HCT116 (cell line): ENCODE measurements at regions not wholly inside any gene's neighbourhood (a gene's known extent, or its start where the extent isn't known, plus 50 kb on each side); places are given as distances from the start of the nearest gene placed in this dataset.

ENCODE experiments used
- ATAC-seq: fragments of 200-7000 bp; cut with Tn5 transposase; 2 replicates; pipeline ENCODE4 v1.9.1; 2020; ENCODE audit warnings: mild to moderate bottlenecking, moderate library complexity
- BruUV-seq: library from RNA; stranded (reverse); fragments of 400-500 nt; replicated peaks from 2 replicates; lab custom pipeline; 2021; lab: Mats Ljungman, UMichigan
- CTCF ChIA-PET: fragments of 300-600 bp; sonication (Branson Sonifier 250); formaldehyde crosslinking; loops from one replicate; lab custom pipeline; 2021; ENCODE audit warnings: antibody characterized with exemption; lab: Charles Lee
- POLR2A ChIA-PET: fragments of 300-600, 350-600 bp; sonication (Branson Sonifier 250); formaldehyde crosslinking; loops from one replicate; lab custom pipeline; 2021; ENCODE audit warnings: antibody characterized with exemption; lab: Charles Lee
- RAD21 ChIA-PET, 2 experiments: fragments of 300-600 bp; sonication (Branson Sonifier 250); formaldehyde crosslinking; loops; one replicate each; lab custom pipeline; 2023; ENCODE audit warnings: low total read pairs in 2 of 2; ENCODE audit not compliant: uncharacterized antibody in 2 of 2, unreplicated experiment in 2 of 2, low non-redundant PET in 1 of 2; lab: Charles Lee
- DNase-seq: peaks from one replicate; pipeline ENCODE4 v3.0.0-alpha.2; 2010; ENCODE audit warnings: low read depth, low spot score
- H2AFZ ChIP-seq: fragments of 200-600 bp; shearing (Covaris generic), sonication (generic); 2 replicates; pipeline ENCODE4 v1.6.1; 2017; ENCODE audit warnings: low read depth, mixed run types, mixed read lengths, antibody characterized with exemption, low read length; ENCODE audit not compliant: poor library complexity, severe bottlenecking
- H3K27ac ChIP-seq: 2 replicates; pipeline ENCODE4 v1.5.1; 2012; ENCODE audit warnings: low read depth, low read length
- H3K27me3 ChIP-seq: fragments of 200-600 bp; sonication (generic); 2 replicates; pipeline ENCODE4 v1.6.1; 2016; ENCODE audit warnings: mixed run types, low read length, mixed read lengths; ENCODE audit not compliant: insufficient read depth
- H3K36me3 ChIP-seq, 2 experiments: fragments of 200-500 bp in 1 of 2; fragments of 200-600 bp in 1 of 2; sonication (Bioruptor generic) in 1 of 2; sonication (generic) in 1 of 2; 2 replicates each; pipeline versions ENCODE4 v1.5.1 to v1.6.1; 2014 to 2016; ENCODE audit warnings: low read length in 2 of 2, inconsistent platforms in 1 of 2, mixed read lengths in 1 of 2, mixed run types in 1 of 2; ENCODE audit not compliant: insufficient read depth in 2 of 2, control insufficient read depth in 1 of 2
- H3K4me1 ChIP-seq, 2 experiments: fragments of 200-600 bp in 1 of 2; sonication (generic) in 1 of 2; 2 replicates each; pipeline versions ENCODE4 v1.5.1 to v1.6.1; 2012 to 2017; ENCODE audit warnings: low read length in 2 of 2, inconsistent platforms in 1 of 2, mild to moderate bottlenecking in 1 of 2, mixed read lengths in 1 of 2, mixed run types in 1 of 2, moderate library complexity in 1 of 2; ENCODE audit not compliant: insufficient read depth in 2 of 2, control insufficient read depth in 1 of 2
- H3K4me2 ChIP-seq: fragments of 200-600 bp; sonication (generic); 2 replicates; pipeline ENCODE4 v1.6.1; 2017; ENCODE audit warnings: mixed run types, low read length, mixed read lengths
- H3K4me3 ChIP-seq, 2 experiments: fragments of 200-600 bp in 1 of 2; sonication (generic) in 1 of 2; replicated peaks in 1 of 2; 2 replicates each; pipeline ENCODE4 v1.5.1; 2011 to 2016; ENCODE audit warnings: low read length in 2 of 2, control low read depth in 1 of 2, low read depth in 1 of 2, mild to moderate bottlenecking in 1 of 2, mixed read lengths in 1 of 2, mixed run types in 1 of 2
- H3K79me2 ChIP-seq: fragments of 200-600 bp; sonication (generic); 2 replicates; pipeline ENCODE4 v1.6.1; 2017; ENCODE audit warnings: mild to moderate bottlenecking, mixed run types, low read length, moderate library complexity, mixed read lengths; ENCODE audit not compliant: insufficient read depth
- H3K9ac ChIP-seq: fragments of 200-600 bp; sonication (generic); 2 replicates; pipeline ENCODE4 v1.6.1; 2016; ENCODE audit warnings: low read length, mixed read lengths
- H3K9me2 ChIP-seq: fragments of 200-600 bp; sonication (generic), shearing (Covaris generic); 2 replicates; pipeline ENCODE4 v1.6.1; 2017; ENCODE audit warnings: mixed run types, mild to moderate bottlenecking, moderate library complexity; ENCODE audit not compliant: insufficient read depth
- H3K9me3 ChIP-seq, 2 experiments: fragments of 200-500 bp in 1 of 2; fragments of 200-600 bp in 1 of 2; sonication (Bioruptor generic) in 1 of 2; sonication (generic) in 1 of 2; 2 replicates each; pipeline ENCODE4 v1.6.1; 2014 to 2017; ENCODE audit warnings: low read length in 2 of 2, mixed read lengths in 2 of 2, inconsistent platforms in 1 of 2, low read depth in 1 of 2, mild to moderate bottlenecking in 1 of 2, mixed run types in 1 of 2, moderate library complexity in 1 of 2; ENCODE audit not compliant: control insufficient read depth in 1 of 2, insufficient read depth in 1 of 2
- H4K20me1 ChIP-seq: fragments of 200-600 bp; sonication (generic), shearing (Covaris generic); 2 replicates; pipeline ENCODE4 v1.6.1; 2017; ENCODE audit warnings: mixed run types, mild to moderate bottlenecking, moderate library complexity; ENCODE audit not compliant: insufficient read depth
- CBX3 ChIP-seq: IDR thresholded peaks from 2 replicates; pipeline ENCODE4 v1.6.1; 2012; ENCODE audit warnings: low read depth
- CEBPB ChIP-seq: IDR thresholded peaks from 2 replicates; pipeline ENCODE4 v1.6.1; 2012; ENCODE audit warnings: low read depth
- EGR1 ChIP-seq: IDR thresholded peaks from 2 replicates; pipeline ENCODE4 v1.6.1; 2012; ENCODE audit warnings: low read depth
- ELF1 ChIP-seq: IDR thresholded peaks from 2 replicates; pipeline ENCODE4 v1.6.1; 2012; ENCODE audit warnings: low read depth, borderline replicate concordance
- EZH2phosphoT487 ChIP-seq: fragments of 200-600 bp; IDR thresholded peaks from 2 replicates; pipeline ENCODE4 v1.6.1; 2018; ENCODE audit warnings: antibody characterized with exemption, borderline replicate concordance
- POLR2A ChIP-seq: IDR thresholded peaks from 2 replicates; pipeline ENCODE4 v1.7.0; 2011; ENCODE audit warnings: borderline replicate concordance; ENCODE audit not compliant: insufficient read depth, insufficient read length; ENCODE audit errors: extremely low read depth
- POLR2AphosphoS5 ChIP-seq: IDR thresholded peaks from 2 replicates; pipeline ENCODE4 v1.6.1; 2011; ENCODE audit warnings: mild to moderate bottlenecking, low read depth, low read length, moderate library complexity
- RAD21 ChIP-seq: IDR thresholded peaks from 2 replicates; pipeline ENCODE4 v1.6.1; 2012; ENCODE audit warnings: low read depth, mild to moderate bottlenecking
- SIN3A ChIP-seq: IDR thresholded peaks from 2 replicates; pipeline ENCODE4 v1.6.1; 2012; ENCODE audit warnings: low read depth
- TCF7L2 ChIP-seq: IDR thresholded peaks from 2 replicates; pipeline ENCODE4 v1.7.0; 2011; ENCODE audit warnings: borderline replicate concordance, inconsistent platforms; ENCODE audit not compliant: insufficient read depth, insufficient read length; ENCODE audit errors: extremely low read depth
- ZNF274 ChIP-seq: fragments of 200-500 bp; sonication (Bioruptor generic); IDR thresholded peaks from 2 replicates; pipeline ENCODE4 v1.6.1; 2014; ENCODE audit warnings: mild to moderate bottlenecking, low read depth, low read length, inconsistent platforms
- intact Hi-C: fragments of 100-400 bp; cut with micrococcal nuclease; formaldehyde crosslinking; loops from 2 replicates; pipeline ENCODE4 v1.10.0; 2022
- TF ChIP-seq, protein P1 (sequence below): IDR thresholded peaks from 2 replicates; pipeline ENCODE4 v1.6.1; 2012
- TF ChIP-seq, protein P2 (sequence below): IDR thresholded peaks from 2 replicates; pipeline ENCODE4 v1.6.1; 2012
- TF ChIP-seq, protein P3 (sequence below): IDR thresholded peaks from 2 replicates; pipeline ENCODE4 v1.6.1; 2012; ENCODE audit warnings: low read depth
- TF ChIP-seq, protein P4 (sequence below): IDR thresholded peaks from 2 replicates; pipeline ENCODE4 v1.6.1; 2011; ENCODE audit warnings: mild to moderate bottlenecking, low read length, moderate library complexity; ENCODE audit not compliant: insufficient replicate concordance; ENCODE audit errors: extremely low read depth

DNA sequence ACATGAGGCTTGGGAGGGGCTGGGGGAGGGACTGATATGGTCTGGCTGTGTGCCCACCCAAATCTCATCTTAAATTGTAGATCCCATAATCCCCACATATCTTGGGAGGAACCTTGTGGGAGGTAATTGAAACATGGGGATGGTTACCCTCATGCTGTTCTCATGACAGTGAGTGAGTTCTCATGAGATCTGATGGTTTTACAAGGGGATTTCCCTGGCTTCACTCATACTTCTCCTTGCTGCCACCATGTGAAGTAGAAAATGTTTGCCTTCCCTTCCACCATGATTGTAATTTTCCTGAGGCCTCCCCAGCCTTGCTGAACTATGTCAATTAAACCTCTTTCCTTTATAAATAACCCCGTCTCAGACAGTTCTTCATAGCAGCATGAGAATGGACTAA is 362.9 kb downstream of the PCNX1 start:
- BruUV-seq = no TSS peak
- no peak for ATAC-seq
- POLR2A ChIA-PET = no interaction called here

More for the DNA sequence above, 362.9 kb downstream of the PCNX1 start:
- Histone ChIP-seq H3K36me3 (no peaks in the 10 kb centered on the region), H3K27me3 (no peaks in the 10 kb centered on the region), H4K20me1 (no peaks in the 10 kb centered on the region), H3K9me2 (no peaks in the 10 kb centered on the region; the same call in 1 of the 2 replicates), H3K27ac (no peak overlapping the region), H3K79me2 (no peaks in the 10 kb centered on the region), H2AFZ (no peak overlapping the region)
- intact Hi-C loops = no loop called here
- no peak for TF ChIP-seq TCF7L2
- TF ChIP-seq EGR1 = no peak
- TF ChIP-seq, protein P1, sequence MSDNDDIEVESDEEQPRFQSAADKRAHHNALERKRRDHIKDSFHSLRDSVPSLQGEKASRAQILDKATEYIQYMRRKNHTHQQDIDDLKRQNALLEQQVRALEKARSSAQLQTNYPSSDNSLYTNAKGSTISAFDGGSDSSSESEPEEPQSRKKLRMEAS = no peak
- no peak for TF ChIP-seq ELF1
- TF ChIP-seq RAD21 = no peak
- no peak for TF ChIP-seq EZH2phosphoT487
- TF ChIP-seq, protein P2, sequence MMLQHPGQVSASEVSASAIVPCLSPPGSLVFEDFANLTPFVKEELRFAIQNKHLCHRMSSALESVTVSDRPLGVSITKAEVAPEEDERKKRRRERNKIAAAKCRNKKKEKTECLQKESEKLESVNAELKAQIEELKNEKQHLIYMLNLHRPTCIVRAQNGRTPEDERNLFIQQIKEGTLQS = no peak
- TF ChIP-seq SIN3A = no peak
- TF ChIP-seq, protein P3, sequence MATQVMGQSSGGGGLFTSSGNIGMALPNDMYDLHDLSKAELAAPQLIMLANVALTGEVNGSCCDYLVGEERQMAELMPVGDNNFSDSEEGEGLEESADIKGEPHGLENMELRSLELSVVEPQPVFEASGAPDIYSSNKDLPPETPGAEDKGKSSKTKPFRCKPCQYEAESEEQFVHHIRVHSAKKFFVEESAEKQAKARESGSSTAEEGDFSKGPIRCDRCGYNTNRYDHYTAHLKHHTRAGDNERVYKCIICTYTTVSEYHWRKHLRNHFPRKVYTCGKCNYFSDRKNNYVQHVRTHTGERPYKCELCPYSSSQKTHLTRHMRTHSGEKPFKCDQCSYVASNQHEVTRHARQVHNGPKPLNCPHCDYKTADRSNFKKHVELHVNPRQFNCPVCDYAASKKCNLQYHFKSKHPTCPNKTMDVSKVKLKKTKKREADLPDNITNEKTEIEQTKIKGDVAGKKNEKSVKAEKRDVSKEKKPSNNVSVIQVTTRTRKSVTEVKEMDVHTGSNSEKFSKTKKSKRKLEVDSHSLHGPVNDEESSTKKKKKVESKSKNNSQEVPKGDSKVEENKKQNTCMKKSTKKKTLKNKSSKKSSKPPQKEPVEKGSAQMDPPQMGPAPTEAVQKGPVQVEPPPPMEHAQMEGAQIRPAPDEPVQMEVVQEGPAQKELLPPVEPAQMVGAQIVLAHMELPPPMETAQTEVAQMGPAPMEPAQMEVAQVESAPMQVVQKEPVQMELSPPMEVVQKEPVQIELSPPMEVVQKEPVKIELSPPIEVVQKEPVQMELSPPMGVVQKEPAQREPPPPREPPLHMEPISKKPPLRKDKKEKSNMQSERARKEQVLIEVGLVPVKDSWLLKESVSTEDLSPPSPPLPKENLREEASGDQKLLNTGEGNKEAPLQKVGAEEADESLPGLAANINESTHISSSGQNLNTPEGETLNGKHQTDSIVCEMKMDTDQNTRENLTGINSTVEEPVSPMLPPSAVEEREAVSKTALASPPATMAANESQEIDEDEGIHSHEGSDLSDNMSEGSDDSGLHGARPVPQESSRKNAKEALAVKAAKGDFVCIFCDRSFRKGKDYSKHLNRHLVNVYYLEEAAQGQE = no peak
- no peak for TF ChIP-seq POLR2A
- TF ChIP-seq CEBPB = no peak
- TF ChIP-seq CBX3 = no peak
- no peak for TF ChIP-seq ZNF274
- TF ChIP-seq, protein P4, sequence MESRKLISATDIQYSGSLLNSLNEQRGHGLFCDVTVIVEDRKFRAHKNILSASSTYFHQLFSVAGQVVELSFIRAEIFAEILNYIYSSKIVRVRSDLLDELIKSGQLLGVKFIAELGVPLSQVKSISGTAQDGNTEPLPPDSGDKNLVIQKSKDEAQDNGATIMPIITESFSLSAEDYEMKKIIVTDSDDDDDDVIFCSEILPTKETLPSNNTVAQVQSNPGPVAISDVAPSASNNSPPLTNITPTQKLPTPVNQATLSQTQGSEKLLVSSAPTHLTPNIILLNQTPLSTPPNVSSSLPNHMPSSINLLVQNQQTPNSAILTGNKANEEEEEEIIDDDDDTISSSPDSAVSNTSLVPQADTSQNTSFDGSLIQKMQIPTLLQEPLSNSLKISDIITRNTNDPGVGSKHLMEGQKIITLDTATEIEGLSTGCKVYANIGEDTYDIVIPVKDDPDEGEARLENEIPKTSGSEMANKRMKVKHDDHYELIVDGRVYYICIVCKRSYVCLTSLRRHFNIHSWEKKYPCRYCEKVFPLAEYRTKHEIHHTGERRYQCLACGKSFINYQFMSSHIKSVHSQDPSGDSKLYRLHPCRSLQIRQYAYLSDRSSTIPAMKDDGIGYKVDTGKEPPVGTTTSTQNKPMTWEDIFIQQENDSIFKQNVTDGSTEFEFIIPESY = no peak
- no peak for TF ChIP-seq POLR2AphosphoS5
- TF ChIP-seq, all 23 proteins: peak for 0
- no peak for DNase-seq
- no peaks in the 10 kb centered on the region for H3K9me3 ChIP-seq
- H3K4me2 ChIP-seq = no peak overlapping the region
- no peak overlapping the region for H3K4me3 ChIP-seq
- H3K9ac ChIP-seq = no peak overlapping the region
- CTCF ChIA-PET = no interaction called here
- H3K4me1 ChIP-seq = no peaks in the 10 kb centered on the region
- RAD21 ChIA-PET = no interaction called here
